ENCODE measurements at regions not wholly inside any gene's neighbourhood (a gene's known extent, or its start where the extent isn't known, plus 50 kb on each side); places are given as distances from the start of the nearest gene placed in this dataset.
"Not testable (repeated sequence)": the region's sequence is repeated elsewhere in the genome, so short reads cannot be mapped to it uniquely, and the experiment has no call there.

- no peaks in the 10 kb centered on the region for H3K36me3 ChIP-seq (ENCODE audit: low read length)
- H3F3A ChIP-seq (ENCODE audit: insufficient read depth): no peaks in the 10 kb centered on the region
- no peaks in the 10 kb centered on the region for H3K9me3 ChIP-seq (ENCODE audit: insufficient read depth, low read length)
- no peaks in the 10 kb centered on the region for H3K9me2 ChIP-seq (replicated peaks; ENCODE audit: insufficient read depth, low read length)
- H3K27ac ChIP-seq (ENCODE audit: low read depth, low read length): no peak overlapping the region
- H4K20me1 ChIP-seq (ENCODE audit: low read depth, low read length): no peaks in the 10 kb centered on the region
- no peaks in the 10 kb centered on the region for H3K79me2 ChIP-seq (ENCODE audit: insufficient read depth, low read length)
- H3K4me2 ChIP-seq (ENCODE audit: low read depth, low read length, poor library complexity, severe bottlenecking): no peak overlapping the region
- H3K27me3 ChIP-seq (ENCODE audit: low read length): no peaks in the 10 kb centered on the region
- no peak for TF ChIP-seq EZH2phosphoT487 (conservative IDR thresholded peaks at IDR 0.05; ENCODE audit: low read length)
- TF ChIP-seq CTCF (IDR thresholded peaks at IDR 0.05; ENCODE audit: insufficient read depth, low read length, poor library complexity, severe bottlenecking): no peak
- no peak overlapping the region for H3K9ac ChIP-seq (ENCODE audit: low read length)
- no peak overlapping the region for H2AFZ ChIP-seq (ENCODE audit: low read depth, low read length, severe bottlenecking)
- H3K4me3 ChIP-seq (ENCODE audit: insufficient read depth, low read length, poor library complexity, severe bottlenecking): no peak overlapping the region
Observed at GRCh38 chr10:84600947-84601346, 272.6 kb downstream of the CCSER2 start.

GRCh38 chr10:84602543-84602942 is 274.2 kb downstream of the CCSER2 start:
- H2AFZ ChIP-seq (ENCODE audit: low read depth, low read length, severe bottlenecking); H3K27ac ChIP-seq (ENCODE audit: low read depth, low read length); H3F3A ChIP-seq (ENCODE audit: insufficient read depth): not testable (repeated sequence)

GRCh38 chr10:84603971-84604370 is 275.6 kb downstream of the CCSER2 start:
- Histone ChIP-seq H3K9me2 (replicated peaks; ENCODE audit: insufficient read depth, low read length) (no peaks in the 10 kb centered on the region), H4K20me1 (ENCODE audit: low read depth, low read length) (no peaks in the 10 kb centered on the region), H3K79me2 (ENCODE audit: insufficient read depth, low read length) (no peaks in the 10 kb centered on the region), H3K36me3 (ENCODE audit: low read length) (no peaks in the 10 kb centered on the region), H3K4me2 (ENCODE audit: low read depth, low read length, poor library complexity, severe bottlenecking) (no peak overlapping the region), H3F3A (ENCODE audit: insufficient read depth) (no peaks in the 10 kb centered on the region), H3K27ac (ENCODE audit: low read depth, low read length) (no peak overlapping the region), H2AFZ (ENCODE audit: low read depth, low read length, severe bottlenecking) (no peak overlapping the region), H3K9ac (ENCODE audit: low read length) (no peak overlapping the region), H3K9me3 (ENCODE audit: insufficient read depth, low read length) (no peaks in the 10 kb centered on the region), H3K4me3 (ENCODE audit: insufficient read depth, low read length, poor library complexity, severe bottlenecking) (no peak overlapping the region), H3K27me3 (ENCODE audit: low read length) (no peaks in the 10 kb centered on the region)
- no peak for TF ChIP-seq EZH2phosphoT487 (conservative IDR thresholded peaks at IDR 0.05; ENCODE audit: low read length)
- no peak for TF ChIP-seq CTCF (IDR thresholded peaks at IDR 0.05; ENCODE audit: insufficient read depth, low read length, poor library complexity, severe bottlenecking)

More at GRCh38 chr10:84602543-84602942, 274.2 kb downstream of the CCSER2 start:
- H4K20me1 ChIP-seq (ENCODE audit: low read depth, low read length); H3K9me3 ChIP-seq (ENCODE audit: insufficient read depth, low read length); H3K4me2 ChIP-seq (ENCODE audit: low read depth, low read length, poor library complexity, severe bottlenecking); H3K79me2 ChIP-seq (ENCODE audit: insufficient read depth, low read length); H3K9ac ChIP-seq (ENCODE audit: low read length); H3K9me2 ChIP-seq (replicated peaks; ENCODE audit: insufficient read depth, low read length); H3K27me3 ChIP-seq (ENCODE audit: low read length); H3K4me3 ChIP-seq (ENCODE audit: insufficient read depth, low read length, poor library complexity, severe bottlenecking); H3K36me3 ChIP-seq (ENCODE audit: low read length): not testable (repeated sequence)

DNA sequence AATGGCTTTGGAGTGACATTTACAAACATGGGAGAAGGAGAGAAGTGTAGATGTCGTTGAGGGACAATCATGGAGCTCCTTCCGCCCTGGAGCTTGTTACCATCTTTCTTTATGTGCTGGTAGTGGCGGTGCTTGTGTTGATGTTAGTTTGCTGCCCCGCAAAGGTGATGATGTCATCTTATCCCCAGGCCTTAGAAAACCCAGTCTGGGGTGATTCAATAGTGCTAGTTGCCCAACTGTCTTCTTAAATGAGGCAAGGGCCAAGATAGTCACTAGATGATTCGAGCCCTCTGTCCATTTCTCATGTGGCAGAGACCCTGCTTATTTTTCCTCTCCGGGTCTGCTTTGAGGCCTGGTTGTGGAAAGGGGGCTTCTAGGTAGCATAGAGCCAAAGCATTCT is 277.4 kb downstream of the CCSER2 start:
- Histone ChIP-seq H3K27ac (ENCODE audit: low read depth, low read length) (no peak overlapping the region), H3K4me3 (ENCODE audit: insufficient read depth, low read length, poor library complexity, severe bottlenecking) (no peak overlapping the region), H3K27me3 (ENCODE audit: low read length) (no peaks in the 10 kb centered on the region), H4K20me1 (ENCODE audit: low read depth, low read length) (no peaks in the 10 kb centered on the region), H3K9me3 (ENCODE audit: insufficient read depth, low read length) (no peaks in the 10 kb centered on the region), H2AFZ (ENCODE audit: low read depth, low read length, severe bottlenecking) (no peak overlapping the region), H3K4me2 (ENCODE audit: low read depth, low read length, poor library complexity, severe bottlenecking) (no peak overlapping the region), H3K36me3 (ENCODE audit: low read length) (no peaks in the 10 kb centered on the region), H3F3A (ENCODE audit: insufficient read depth) (no peaks in the 10 kb centered on the region), H3K9me2 (replicated peaks; ENCODE audit: insufficient read depth, low read length) (no peaks in the 10 kb centered on the region), H3K9ac (ENCODE audit: low read length) (no peak overlapping the region), H3K79me2 (ENCODE audit: insufficient read depth, low read length) (no peaks in the 10 kb centered on the region)
- no peak for TF ChIP-seq EZH2phosphoT487 (conservative IDR thresholded peaks at IDR 0.05; ENCODE audit: low read length)
- TF ChIP-seq CTCF (IDR thresholded peaks at IDR 0.05; ENCODE audit: insufficient read depth, low read length, poor library complexity, severe bottlenecking): no peak
